Tibial nerve (tissue), 3 donors: ENCODE measurements at regions not wholly inside any gene's neighbourhood (a gene's known extent, or its start where the extent isn't known, plus 50 kb on each side); places are given as distances from the start of the nearest gene placed in this dataset.

Experiments
- POLR2A ChIP-seq, 2 donors: fragments of 450-650 bp; IDR thresholded peaks; one replicate each; pipeline ENCODE4 v1.6.1; 2017; ENCODE audit warnings: antibody characterized with exemption in 2 of 2, mild to moderate bottlenecking in 2 of 2, moderate library complexity in 2 of 2
- TF ChIP-seq, protein P1 (sequence below), 5 experiments: fragments of 200-600 bp in 3 of 5; fragments of 450-650 bp in 2 of 5; sonication (generic) in 3 of 5; IDR thresholded peaks; one replicate each; pipeline ENCODE4 v1.5.1; 2016 to 2019; ENCODE audit warnings: antibody characterized with exemption in 5 of 5, mild to moderate bottlenecking in 3 of 5, moderate library complexity in 2 of 5

DNA sequence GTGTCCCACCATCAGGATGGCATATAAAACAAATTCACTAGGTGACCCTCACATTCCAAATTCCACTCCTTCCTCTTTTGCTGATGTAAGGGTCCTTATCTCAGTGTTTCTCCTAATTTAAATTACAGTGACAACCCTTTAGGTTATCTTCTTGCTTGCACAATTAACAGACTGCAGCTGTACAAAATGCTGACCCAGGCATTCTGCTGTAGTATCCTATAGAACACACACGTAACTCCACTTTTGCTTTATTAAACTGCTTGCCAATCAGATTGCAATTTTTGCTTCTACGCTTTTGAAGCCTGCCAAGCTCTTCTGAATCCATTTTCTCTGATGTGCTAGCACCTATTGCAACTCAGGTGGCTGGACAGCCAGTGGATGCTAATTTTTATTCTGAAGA lies 950.3 kb downstream of the TFAP2A start:
- TF ChIP-seq, protein P1, sequence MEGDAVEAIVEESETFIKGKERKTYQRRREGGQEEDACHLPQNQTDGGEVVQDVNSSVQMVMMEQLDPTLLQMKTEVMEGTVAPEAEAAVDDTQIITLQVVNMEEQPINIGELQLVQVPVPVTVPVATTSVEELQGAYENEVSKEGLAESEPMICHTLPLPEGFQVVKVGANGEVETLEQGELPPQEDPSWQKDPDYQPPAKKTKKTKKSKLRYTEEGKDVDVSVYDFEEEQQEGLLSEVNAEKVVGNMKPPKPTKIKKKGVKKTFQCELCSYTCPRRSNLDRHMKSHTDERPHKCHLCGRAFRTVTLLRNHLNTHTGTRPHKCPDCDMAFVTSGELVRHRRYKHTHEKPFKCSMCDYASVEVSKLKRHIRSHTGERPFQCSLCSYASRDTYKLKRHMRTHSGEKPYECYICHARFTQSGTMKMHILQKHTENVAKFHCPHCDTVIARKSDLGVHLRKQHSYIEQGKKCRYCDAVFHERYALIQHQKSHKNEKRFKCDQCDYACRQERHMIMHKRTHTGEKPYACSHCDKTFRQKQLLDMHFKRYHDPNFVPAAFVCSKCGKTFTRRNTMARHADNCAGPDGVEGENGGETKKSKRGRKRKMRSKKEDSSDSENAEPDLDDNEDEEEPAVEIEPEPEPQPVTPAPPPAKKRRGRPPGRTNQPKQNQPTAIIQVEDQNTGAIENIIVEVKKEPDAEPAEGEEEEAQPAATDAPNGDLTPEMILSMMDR (IDR thresholded peaks at IDR 0.05): no peak
- no peak for TF ChIP-seq POLR2A (IDR thresholded peaks at IDR 0.05)
